Stimulated activated CD4-positive, alpha-beta T cell treated with anti-CD3 and anti-CD28 coated beads, TNF-alpha, amount 100 ng/mL, for 1 hour (primary cell): ENCODE measurements at regions not wholly inside any gene's neighbourhood (a gene's known extent, or its start where the extent isn't known, plus 50 kb on each side); places are given as distances from the start of the nearest gene placed in this dataset.

Source experiments
- DNase-seq, 3 donors: peaks; one replicate each; pipeline ENCODE4 v3.0.0-alpha.2; 2020; ENCODE audit warnings: low read depth in 3 of 3, low spot score in 1 of 3

- DNase-seq, result no peak
These were observed 1330.4 kb downstream of the TBC1D22A start for GRCh38 chr22:48092866-48093265.

DNA sequence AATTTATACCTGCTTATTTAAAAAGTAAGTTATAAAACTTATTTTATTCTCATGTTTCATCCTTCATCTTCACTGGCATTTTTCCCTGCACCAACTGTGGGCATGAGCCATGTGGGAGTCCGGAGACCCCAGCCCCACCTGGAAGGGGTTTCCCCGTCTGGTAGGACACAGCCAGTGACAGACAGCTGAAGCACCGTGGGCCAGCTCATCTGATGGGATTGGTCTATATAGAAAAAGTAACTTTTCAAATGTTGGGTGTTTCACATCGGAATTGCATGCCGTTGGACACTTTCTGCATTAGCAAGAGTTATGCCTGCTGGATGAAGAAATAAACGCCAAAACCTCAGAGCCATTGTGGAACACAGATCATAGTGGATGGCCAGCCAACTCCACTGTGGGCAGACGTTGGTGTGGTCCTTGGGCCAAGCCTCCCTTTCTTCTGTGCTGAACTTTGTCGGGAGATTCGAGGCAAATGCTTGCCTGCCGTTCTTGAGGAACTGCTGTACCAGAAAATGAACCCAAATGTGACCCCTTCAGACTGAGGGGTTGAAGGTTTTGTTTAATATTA is 1329.3 kb downstream of the TBC1D22A start:
- DNase-seq, result no peak

GRCh38 chr22:48091060-48091650 is 1328.7 kb downstream of the TBC1D22A start:
- DNase-seq, result no peak

GRCh38 chr22:48090332-48090672 is 1327.9 kb downstream of the TBC1D22A start:
- DNase-seq, result no peak

DNA sequence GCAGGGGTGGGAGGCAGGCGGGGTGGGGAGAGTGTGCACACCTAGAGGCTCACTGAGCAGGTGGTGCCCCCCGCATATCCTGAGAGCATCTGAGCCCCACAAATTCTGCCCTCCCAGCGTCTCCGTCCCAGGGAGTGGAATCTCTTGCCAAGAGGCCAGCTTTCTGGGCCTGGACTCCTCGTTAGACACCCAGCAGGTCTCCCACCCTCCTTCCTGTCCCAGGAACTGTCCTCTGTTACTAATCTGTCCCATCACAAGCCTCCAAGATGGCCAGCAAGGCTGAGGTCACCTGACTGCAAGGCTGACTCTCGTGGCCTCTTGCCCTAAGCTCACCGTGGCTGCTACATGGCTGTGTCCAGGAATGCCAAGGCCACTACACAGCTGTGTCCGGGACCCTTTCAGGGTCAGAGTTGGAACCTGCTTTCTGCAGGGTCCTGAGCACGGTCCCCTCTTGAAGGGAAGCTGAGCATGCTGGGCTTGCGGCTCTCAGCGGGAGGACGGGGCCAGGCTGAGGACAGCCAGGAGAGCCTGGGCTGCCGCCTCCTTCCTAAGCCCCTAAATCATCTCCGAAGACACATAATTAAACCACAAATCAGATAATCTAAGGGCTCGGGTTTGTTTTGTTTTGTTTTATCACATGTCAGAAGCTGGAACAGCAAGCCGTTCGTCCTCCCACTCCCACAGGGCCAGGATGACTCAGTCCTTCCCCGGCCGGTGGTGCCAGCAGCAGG is 1327.3 kb downstream of the TBC1D22A start:
- DNase-seq, result no peak

GRCh38 chr22:48088926-48089536 is 1326.6 kb downstream of the TBC1D22A start:
- no peak for DNase-seq

DNA sequence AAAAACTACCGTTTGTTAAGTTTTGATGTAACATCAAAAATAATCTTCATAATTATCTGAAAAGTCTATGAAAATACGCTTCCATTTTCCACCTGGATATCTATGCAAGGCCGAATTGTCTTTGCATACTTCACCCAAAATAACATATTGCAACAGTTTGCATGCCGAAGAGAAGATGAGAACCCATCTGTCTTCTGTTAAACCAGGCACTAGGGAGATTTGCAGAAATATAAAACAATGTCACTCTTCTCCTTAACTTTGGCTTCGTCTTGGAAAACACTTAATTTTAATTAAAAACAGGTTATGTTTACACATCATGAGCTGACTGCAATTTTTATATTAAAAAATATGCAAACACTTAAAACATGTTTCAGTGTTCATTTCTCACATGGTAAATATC is 1325.8 kb downstream of the TBC1D22A start:
- DNase-seq, result no peak

GRCh38 chr22:48085901-48086645 is 1323.6 kb downstream of the TBC1D22A start:
- no peak for DNase-seq

GRCh38 chr22:48084729-48085050 is 1322.2 kb downstream of the TBC1D22A start:
- no peak for DNase-seq

GRCh38 chr22:48084041-48084728 is 1321.7 kb downstream of the TBC1D22A start:
- no peak for DNase-seq

DNA sequence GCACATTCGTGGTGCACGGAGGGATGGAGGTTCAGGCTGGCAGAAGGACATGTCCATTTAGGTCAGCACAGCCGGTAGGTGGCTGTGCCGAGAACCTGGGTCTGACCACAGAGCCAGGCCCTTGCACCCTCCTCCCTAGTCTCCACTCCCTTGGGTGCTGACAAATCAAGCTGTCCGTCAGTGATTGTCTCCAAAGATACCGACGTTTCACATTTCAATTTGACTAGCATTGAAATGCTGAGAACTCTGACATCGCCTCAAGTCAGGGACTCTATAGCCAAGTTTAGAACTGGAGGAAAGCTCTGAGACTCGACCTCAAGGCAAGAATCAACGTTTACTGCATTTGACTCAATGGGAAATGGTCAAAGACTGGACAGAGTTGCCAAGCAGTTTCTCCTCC is 1321.1 kb downstream of the TBC1D22A start:
- no peak for DNase-seq

DNA sequence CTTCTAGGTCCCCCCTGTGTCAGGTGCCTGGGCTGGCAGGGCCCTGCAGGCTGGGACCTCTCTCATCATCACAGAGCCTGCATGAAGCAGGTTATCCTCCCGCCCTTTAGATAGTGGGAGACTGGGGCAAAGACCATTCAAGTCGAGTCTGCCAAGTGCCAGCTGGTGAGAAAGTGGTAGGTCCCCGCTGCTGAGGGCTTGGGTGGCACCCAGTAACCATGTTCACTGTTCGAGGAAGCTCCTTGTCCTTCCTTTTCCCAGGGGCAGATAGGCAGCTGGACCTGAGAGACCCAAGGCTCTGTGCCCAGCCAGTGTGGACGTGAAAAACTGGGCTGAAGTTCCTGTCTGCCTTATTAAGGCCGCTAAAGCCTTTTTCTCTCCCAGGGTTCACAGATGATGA is 1319.8 kb downstream of the TBC1D22A start:
- DNase-seq, result no peak

DNA sequence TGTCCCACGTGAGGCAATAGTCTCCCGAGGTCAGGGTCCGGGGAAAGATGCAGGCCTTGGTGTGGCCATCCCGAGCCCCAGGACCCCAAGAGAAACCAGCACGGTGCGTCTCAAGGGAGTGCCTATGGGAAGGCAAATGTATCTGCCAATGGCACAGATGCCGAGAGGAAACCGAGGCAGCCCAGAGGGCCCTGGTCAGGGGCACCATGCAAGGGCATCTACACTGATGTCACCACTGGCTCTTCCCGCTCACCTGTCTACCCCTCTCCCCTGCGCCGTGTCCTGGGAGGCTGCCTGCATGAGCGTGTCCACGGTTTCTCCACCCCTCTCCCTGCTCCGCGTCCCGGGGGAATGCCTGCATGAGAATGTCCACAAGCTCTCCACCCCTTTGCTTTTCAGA is 1318.8 kb downstream of the TBC1D22A start:
- no peak for DNase-seq

- no peak for DNase-seq
These were observed 1318.1 kb downstream of the TBC1D22A start for GRCh38 chr22:48080316-48081165.

DNA sequence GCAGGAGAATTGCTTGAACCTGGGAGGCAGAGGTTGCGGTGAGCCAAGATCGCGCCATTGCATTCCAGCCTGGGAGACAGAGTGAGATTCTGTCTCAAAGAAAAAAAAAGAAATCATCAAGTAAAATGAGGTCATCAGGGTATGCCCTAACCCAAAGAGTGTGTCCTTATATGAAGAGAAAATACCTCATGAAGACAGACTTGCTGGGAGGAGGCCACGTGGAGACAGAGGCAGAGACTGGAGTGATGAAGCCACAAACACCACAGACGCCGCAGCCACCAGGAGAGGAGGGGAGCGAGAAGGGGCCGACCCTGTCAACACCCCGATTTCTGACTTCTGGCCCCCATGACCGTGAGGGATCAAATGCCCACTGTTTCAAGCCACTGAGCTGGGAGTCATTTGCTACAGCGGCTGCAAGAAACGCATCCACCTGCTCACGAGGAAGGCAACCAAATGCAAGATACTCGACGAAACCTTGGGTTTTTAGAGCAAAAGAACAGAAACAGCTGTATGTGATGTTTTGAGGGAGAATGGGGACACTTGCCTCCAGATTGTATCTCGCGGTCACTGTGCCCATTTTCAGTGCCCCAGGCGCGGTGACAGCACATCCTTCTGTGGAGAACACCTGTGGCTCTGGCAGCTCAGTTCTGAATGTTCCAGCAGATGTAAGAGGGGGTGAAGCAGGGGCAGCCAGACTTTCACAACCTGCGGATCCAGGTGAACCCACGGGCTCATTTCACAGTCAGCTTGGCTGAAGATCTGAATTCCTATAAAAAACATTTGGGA is 1317.2 kb downstream of the TBC1D22A start:
- no peak for DNase-seq

DNA sequence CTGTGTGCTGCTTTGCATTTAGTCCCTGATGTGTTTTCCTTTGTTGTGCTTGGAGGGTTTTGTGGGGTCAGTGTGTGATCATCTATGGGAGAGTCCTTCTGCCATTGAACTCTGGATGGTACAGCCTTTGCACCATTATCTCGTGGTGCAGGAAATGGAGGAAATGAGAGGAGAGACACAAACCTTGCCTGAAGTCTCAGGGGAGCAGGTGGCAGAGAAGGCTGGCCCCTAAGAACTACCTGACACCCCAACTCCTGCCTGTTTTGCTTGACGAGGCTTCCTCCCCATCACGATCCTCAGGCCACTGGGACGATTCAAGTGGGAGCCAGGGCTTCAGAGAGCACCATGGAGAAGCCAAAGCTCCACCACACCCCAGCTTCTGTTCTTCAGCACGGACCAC is 1316.4 kb downstream of the TBC1D22A start:
- no peak for DNase-seq

DNA sequence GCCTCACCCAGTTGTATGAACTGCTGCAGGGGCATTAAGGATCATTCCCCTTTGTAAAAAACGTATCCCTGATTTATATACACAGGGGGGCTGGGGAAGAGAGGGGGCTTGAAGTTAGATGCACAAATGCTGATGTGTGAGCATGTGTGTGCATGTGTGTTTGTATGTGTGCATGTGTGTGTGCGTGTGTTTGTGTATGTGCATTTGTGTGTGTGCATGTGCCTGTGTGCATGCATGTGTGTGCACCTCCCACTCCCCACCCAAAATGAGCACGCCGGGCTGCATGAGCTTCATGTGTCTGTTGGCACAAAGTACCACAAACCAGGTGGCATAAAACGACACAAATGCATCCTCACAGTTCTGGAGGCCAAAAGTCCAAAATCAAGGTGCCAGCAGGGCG is 1315.2 kb downstream of the TBC1D22A start:
- no peak for DNase-seq

GRCh38 chr22:48076008-48076407 is 1313.6 kb downstream of the TBC1D22A start:
- no peak for DNase-seq

- DNase-seq, result no peak
These were observed 1313.2 kb downstream of the TBC1D22A start for GRCh38 chr22:48075604-48076003.

DNA sequence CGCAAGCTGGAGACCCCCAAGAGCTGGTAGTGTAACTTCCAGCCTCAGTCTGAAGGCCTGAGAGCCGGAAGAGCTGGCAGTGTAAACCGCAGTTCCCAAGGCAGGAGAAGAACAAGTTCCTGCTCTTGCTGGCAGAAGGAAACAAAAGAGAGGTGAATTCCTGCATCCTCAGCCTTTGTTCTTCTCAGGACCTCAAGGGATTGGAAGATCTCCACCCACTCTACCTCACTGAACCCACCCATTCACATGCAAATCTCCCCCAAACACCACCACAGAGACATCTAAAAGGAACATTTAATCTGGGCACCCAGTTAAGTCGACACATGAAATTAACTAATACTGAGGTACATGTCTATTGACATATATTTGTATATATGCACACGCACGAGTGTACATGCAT is 1310.3 kb downstream of the TBC1D22A start:
- DNase-seq, result no peak
